ENCODE measurements at regions not wholly inside any gene's neighbourhood (a gene's known extent, or its start where the extent isn't known, plus 50 kb on each side); places are given as distances from the start of the nearest gene placed in this dataset.

- intact Hi-C loops (cut with DNase I): no loop called here
- no peaks in the 10 kb centered on the region for H3K9me3 ChIP-seq
- DNase-seq (no peak), ATAC-seq (peak in 1 of 2 donors; percentile 13)
- no peaks in the 10 kb centered on the region for H3K27me3 ChIP-seq (ENCODE audit: low read depth)
- H3K36me3 ChIP-seq: no peaks in the 10 kb centered on the region
- no peak overlapping the region for H3K4me3 ChIP-seq
- H3K4me1 ChIP-seq: no peaks in the 10 kb centered on the region
- H3K27ac ChIP-seq: no peak overlapping the region
- TF ChIP-seq CTCF (IDR thresholded peaks at IDR 0.05): no peak
These were observed 125.4 kb downstream of the RNASET2 start for GRCh38 chr6:166830891-166831363.

- intact Hi-C loops (cut with DNase I): no loop called here
- H3K36me3 ChIP-seq: no peaks in the 10 kb centered on the region
- H3K4me1 ChIP-seq: no peaks in the 10 kb centered on the region
- DNase-seq: no peak
- no peak for TF ChIP-seq CTCF (IDR thresholded peaks at IDR 0.05)
- H3K27ac ChIP-seq: no peak overlapping the region
- no peaks in the 10 kb centered on the region for H3K9me3 ChIP-seq
- ATAC-seq: peak; percentile 33 to 64
- H3K27me3 ChIP-seq (ENCODE audit: low read depth): no peaks in the 10 kb centered on the region
- no peak overlapping the region for H3K4me3 ChIP-seq
These were observed 126.0 kb downstream of the RNASET2 start for GRCh38 chr6:166830185-166830890.

GRCh38 chr6:166826264-166826663 lies 130.1 kb downstream of the RNASET2 start:
- TF ChIP-seq CTCF (IDR thresholded peaks at IDR 0.05): no peak
- H3K36me3 ChIP-seq: no peaks in the 10 kb centered on the region
- H3K4me3 ChIP-seq: no peak overlapping the region
- DNase-seq (no peak), ATAC-seq (no peak)
- no peaks in the 10 kb centered on the region for H3K27me3 ChIP-seq (ENCODE audit: low read depth)
- intact Hi-C loops (cut with DNase I): no loop called here
- H3K27ac ChIP-seq: no peak overlapping the region
- no peaks in the 10 kb centered on the region for H3K9me3 ChIP-seq
- H3K4me1 ChIP-seq: no peaks in the 10 kb centered on the region

GRCh38 chr6:166825553-166826145 lies 130.7 kb downstream of the RNASET2 start:
- no peaks in the 10 kb centered on the region for H3K36me3 ChIP-seq
- ATAC-seq: no peak
- no peak for DNase-seq
- H3K4me1 ChIP-seq: no peaks in the 10 kb centered on the region
- intact Hi-C loops (cut with DNase I): no loop called here
- no peak overlapping the region for H3K27ac ChIP-seq
- H3K27me3 ChIP-seq (ENCODE audit: low read depth): no peaks in the 10 kb centered on the region
- no peak for TF ChIP-seq CTCF (IDR thresholded peaks at IDR 0.05)
- H3K4me3 ChIP-seq: no peak overlapping the region
- no peaks in the 10 kb centered on the region for H3K9me3 ChIP-seq

- no peaks in the 10 kb centered on the region for H3K4me1 ChIP-seq
These were observed 131.5 kb downstream of the RNASET2 start for GRCh38 chr6:166824880-166825250.

More at GRCh38 chr6:166824880-166825250, 131.5 kb downstream of the RNASET2 start:
- Histone ChIP-seq H3K36me3 (no peaks in the 10 kb centered on the region), H3K27me3 (ENCODE audit: low read depth) (no peaks in the 10 kb centered on the region), H3K4me3 (no peak overlapping the region), H3K27ac (no peak overlapping the region), H3K9me3 (no peaks in the 10 kb centered on the region)
- DNase-seq: no peak
- intact Hi-C loops (cut with DNase I): no loop called here
- no peak for ATAC-seq
- TF ChIP-seq CTCF (IDR thresholded peaks at IDR 0.05): no peak
